ENCODE measurements at regions not wholly inside any gene's neighbourhood (a gene's known extent, or its start where the extent isn't known, plus 50 kb on each side); places are given as distances from the start of the nearest gene placed in this dataset.

GRCh38 chr12:126156806-126157574, 1091.8 kb downstream of the AACS start:
- no peaks in the 10 kb centered on the region for H3K4me1 Mint-ChIP-seq (ENCODE audit: low read depth)
- no peak overlapping the region for H3K4me3 Mint-ChIP-seq (ENCODE audit: low read depth)
- no peaks in the 10 kb centered on the region for H3K9me3 Mint-ChIP-seq (ENCODE audit: low read depth)
- peaks cover 38% of the 10 kb centered on the region for H3K27me3 Mint-ChIP-seq
- no peaks in the 10 kb centered on the region for H3K36me3 Mint-ChIP-seq (ENCODE audit: insufficient read depth)
- H3K27ac Mint-ChIP-seq = no peak overlapping the region
- no peak for TF ChIP-seq CTCF (IDR thresholded peaks at IDR 0.05; ENCODE audit: unreplicated experiment)
- DNase-seq (ENCODE audit: low spot score, unreplicated experiment) = no peak

- Mint-ChIP-seq H3K4me3 (ENCODE audit: low read depth) (no peak overlapping the region), H3K27ac (no peak overlapping the region), H3K9me3 (ENCODE audit: low read depth) (no peaks in the 10 kb centered on the region), H3K36me3 (ENCODE audit: insufficient read depth) (no peaks in the 10 kb centered on the region), H3K4me1 (ENCODE audit: low read depth) (no peaks in the 10 kb centered on the region), H3K27me3 (peaks cover 41% of the 10 kb centered on the region)
- DNase-seq (ENCODE audit: low spot score, unreplicated experiment) = no peak
- no peak for TF ChIP-seq CTCF (IDR thresholded peaks at IDR 0.05; ENCODE audit: unreplicated experiment)
Measured at GRCh38 chr12:126157575-126157966, 1092.3 kb downstream of the AACS start.

- no peaks in the 10 kb centered on the region for H3K4me1 Mint-ChIP-seq (ENCODE audit: low read depth)
- DNase-seq (ENCODE audit: low spot score, unreplicated experiment) = no peak
- TF ChIP-seq CTCF (IDR thresholded peaks at IDR 0.05; ENCODE audit: unreplicated experiment) = no peak
- no peak overlapping the region for H3K4me3 Mint-ChIP-seq (ENCODE audit: low read depth)
- peaks cover 32% of the 10 kb centered on the region for H3K27me3 Mint-ChIP-seq
- H3K27ac Mint-ChIP-seq = no peak overlapping the region
- no peaks in the 10 kb centered on the region for H3K9me3 Mint-ChIP-seq (ENCODE audit: low read depth)
- H3K36me3 Mint-ChIP-seq (ENCODE audit: insufficient read depth) = no peaks in the 10 kb centered on the region
Measured at GRCh38 chr12:126159139-126159538, 1093.9 kb downstream of the AACS start.

- TF ChIP-seq CTCF (IDR thresholded peaks at IDR 0.05; ENCODE audit: unreplicated experiment) = no peak
- Mint-ChIP-seq H3K36me3 (ENCODE audit: insufficient read depth) (no peaks in the 10 kb centered on the region), H3K27me3 (peaks cover 15% of the 10 kb centered on the region), H3K27ac (no peak overlapping the region), H3K9me3 (ENCODE audit: low read depth) (no peaks in the 10 kb centered on the region), H3K4me1 (ENCODE audit: low read depth) (no peaks in the 10 kb centered on the region), H3K4me3 (ENCODE audit: low read depth) (no peak overlapping the region)
- DNase-seq (ENCODE audit: low spot score, unreplicated experiment) = no peak
Measured at GRCh38 chr12:126160912-126161311, 1095.7 kb downstream of the AACS start.

GRCh38 chr12:126163984-126164383, 1098.7 kb downstream of the AACS start:
- TF ChIP-seq CTCF (IDR thresholded peaks at IDR 0.05; ENCODE audit: unreplicated experiment) = no peak
- Mint-ChIP-seq H3K27ac (no peak overlapping the region), H3K4me1 (ENCODE audit: low read depth) (peaks cover 2% of the 10 kb centered on the region), H3K9me3 (ENCODE audit: low read depth) (no peaks in the 10 kb centered on the region), H3K4me3 (ENCODE audit: low read depth) (no peak overlapping the region), H3K27me3 (peaks cover 13% of the 10 kb centered on the region), H3K36me3 (ENCODE audit: insufficient read depth) (no peaks in the 10 kb centered on the region)
- no peak for DNase-seq (ENCODE audit: low spot score, unreplicated experiment)

Data from progenitor cell of endocrine pancreas (in vitro differentiated cells).